HuH-7.5 (cell line): ENCODE measurements at regions not wholly inside any gene's neighbourhood (a gene's known extent, or its start where the extent isn't known, plus 50 kb on each side); places are given as distances from the start of the nearest gene placed in this dataset.
"Not testable (repeated sequence)": the region's sequence is repeated elsewhere in the genome, so short reads cannot be mapped to it uniquely, and the experiment has no call there.

Experiments used
- DNase-seq: peaks from one replicate; pipeline ENCODE4 v3.0.0; 2011; ENCODE audit warnings: low spot score

DNA sequence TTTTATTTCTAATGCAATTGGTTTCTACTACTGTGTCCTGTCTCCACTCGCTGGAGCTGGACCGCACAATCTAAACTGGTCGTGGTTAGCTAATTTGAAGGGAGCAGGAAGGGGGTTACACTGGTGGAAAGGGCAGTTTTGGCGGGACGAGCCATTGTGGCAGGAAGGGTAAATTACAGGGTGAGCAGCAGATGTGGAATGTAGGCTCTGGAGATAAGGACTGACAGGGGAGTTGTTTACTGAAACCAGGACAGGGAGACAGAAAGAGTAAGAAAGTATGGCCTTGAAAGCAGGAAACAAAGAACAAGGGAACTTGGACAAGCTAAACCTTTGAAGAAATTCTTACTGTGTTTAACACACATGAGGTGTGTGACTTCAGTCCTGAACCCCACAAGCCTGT, 147.8 kb downstream of the ATXN7L3B start:
- no peak for DNase-seq

DNA sequence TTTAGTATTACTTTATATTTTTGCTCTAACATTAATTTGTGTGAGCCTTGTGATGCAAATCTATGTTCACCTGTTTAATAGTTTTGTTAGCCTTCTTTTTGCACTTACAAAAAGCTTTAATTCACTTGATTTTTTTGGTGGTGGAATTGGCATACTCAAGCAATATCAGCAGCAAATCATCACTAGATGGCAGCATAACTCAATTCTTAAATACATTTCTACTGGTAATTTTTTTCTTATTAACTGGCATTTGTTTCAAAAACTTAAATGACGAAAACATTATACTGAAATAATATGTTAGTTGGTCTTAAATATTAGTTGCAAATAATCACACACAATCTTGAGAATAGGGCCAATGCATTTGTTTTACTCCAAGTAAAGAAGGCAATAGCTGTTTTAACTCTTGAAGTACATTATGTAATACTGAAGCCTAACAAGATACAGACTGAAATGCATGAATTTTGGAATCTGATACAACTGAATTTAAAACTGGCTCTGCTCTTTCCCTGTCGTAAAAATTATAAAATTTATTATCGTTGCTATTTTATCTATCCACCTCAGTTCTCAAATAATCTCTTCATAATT, 151.5 kb downstream of the ATXN7L3B start:
- no peak for DNase-seq

GRCh38 chr12:74689929-74690328, 152.3 kb downstream of the ATXN7L3B start:
- DNase-seq = no peak

DNA sequence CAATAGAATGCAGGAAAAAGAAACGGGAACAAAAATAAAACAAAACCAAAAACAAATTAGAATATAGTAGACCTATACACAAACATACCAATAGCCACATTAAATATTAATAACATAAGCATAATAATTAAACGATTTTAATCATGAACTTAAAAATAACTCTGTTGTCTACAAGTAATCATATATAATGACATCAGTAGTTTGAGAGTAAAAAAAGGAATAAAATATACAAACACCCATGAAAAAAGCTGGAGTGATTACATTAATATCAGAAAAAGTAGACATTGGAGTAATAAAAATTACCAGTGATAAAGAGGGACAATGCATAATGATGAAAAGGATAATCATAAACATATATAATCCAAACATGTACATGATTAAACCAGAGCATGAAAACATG, 181.8 kb downstream of the ATXN7L3B start:
- DNase-seq = no peak

DNA sequence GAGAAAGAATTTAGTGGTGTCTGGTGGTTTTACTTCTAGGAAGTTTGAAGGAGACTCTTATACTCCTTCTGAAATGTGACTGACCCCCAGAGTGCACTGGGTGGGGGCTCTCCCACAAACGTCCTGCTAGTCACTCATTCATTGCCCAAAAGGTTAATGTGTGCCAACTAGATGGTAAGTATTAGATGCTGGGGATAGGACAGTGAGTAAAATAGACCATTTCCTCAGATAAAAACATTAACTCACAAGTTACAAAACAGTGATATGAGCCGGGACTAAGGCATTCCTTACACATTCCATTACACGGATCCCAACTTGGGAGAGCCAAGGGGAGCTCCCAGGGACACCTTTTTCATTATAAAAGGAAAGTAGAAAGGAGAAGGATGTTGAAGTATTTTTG, 185.1 kb downstream of the ATXN7L3B start:
- DNase-seq = no peak

GRCh38 chr12:74725154-74725553, 187.5 kb downstream of the ATXN7L3B start:
- no peak for DNase-seq

DNA sequence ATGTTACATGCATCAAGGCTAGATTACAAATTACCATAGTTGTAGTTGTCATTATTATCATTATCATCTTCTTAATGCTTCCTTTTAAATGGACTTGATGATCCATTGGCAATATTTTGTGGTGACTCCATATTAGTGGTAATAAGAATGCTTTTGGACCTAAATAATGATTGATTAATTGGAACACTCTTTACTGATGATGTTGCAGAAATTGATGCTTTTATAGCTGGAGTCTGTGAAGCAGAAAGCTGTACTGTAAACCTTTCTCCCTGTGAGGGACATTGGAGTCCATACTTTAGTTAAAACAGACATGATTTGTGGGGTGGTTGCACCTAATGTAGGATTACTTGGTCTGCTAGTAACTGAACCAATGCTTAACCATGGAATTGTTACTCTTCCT, 190.4 kb downstream of the ATXN7L3B start:
- no peak for DNase-seq

DNA sequence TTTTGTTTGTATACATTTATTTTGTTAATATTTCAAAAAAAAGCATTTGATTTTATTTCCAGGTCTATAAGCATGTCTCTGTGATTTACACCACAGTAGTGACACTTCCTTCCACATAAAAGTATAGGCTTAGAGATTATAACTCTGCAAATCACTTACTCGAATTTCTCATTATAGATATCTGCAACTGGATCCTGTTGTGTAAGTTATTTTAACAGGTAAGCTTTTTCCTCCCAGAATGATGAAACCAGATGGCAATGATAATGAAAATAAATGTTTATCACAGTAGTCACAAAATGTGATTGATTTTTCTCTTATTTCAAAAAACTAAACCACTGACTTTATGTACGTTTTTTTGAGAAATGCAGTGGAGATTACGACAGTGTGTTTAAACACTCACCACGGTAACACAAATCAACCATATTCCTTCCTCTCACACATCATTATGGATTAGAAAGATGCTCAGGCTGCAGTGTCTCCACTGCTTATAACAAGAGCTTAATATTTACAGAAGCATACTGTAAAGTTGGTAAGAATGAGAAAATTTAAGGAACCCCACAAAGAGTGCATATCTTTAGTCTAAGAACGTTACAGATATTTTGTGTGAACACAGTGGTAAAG, 194.6 kb downstream of the ATXN7L3B start:
- DNase-seq = no peak

DNA sequence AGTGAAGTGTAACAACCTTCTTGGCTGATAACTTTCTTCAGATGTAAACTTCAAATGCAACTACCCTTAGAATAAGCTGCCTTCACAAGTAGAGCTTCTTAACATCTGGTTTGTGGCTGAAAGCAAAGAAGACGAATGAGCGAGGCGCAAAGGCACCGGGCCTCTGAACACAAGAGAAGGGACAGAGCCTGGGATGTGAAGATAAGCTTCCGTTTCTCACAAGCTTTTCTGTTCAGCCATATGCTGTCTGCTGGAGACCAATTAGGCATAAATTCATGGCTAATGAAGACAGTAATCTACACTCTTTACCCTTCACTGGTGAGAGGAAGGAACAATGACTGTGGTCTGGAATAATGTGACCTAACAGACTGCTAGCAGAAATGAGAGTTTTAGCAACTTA, 195.2 kb downstream of the ATXN7L3B start:
- DNase-seq = no peak

DNA sequence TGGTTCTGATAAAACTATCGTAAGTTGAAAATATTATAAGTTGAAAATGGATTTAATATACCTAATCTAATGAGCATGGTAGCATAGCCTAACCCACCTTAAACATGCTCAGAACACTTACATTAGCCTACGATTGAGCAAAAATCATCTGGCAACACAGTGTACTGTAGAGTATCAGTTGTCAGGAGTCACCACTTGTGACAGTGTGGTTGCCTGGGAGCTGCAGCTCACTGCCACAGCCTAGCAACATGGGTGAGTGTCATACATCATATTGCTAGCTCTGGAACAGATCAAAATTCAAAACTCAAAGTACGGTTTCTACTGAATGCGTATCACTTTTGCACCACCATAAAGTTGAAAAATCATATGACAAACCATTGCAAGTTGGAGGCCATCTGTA, 203.5 kb downstream of the ATXN7L3B start:
- no peak for DNase-seq

DNA sequence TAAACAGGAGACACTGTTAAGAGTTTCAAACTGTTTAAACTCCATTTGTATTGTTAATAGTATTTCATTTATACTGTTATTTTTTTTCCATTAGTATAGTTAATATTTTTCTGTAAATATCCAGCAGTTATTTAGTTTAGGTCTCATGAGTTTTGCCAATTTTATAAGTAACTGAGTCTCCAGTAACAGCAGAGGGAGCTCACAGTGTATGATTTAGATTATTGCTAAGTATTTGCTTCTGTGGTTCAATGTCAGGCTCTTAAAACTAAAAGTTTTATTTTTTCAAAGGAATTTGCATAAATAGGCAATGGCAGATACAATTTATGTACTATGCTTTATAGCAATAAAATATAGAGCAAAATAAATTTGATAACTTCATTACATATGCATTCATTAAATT, 209.7 kb downstream of the ATXN7L3B start:
- no peak for DNase-seq

- DNase-seq = no peak
Observed at GRCh38 chr12:74751441-74751840, 213.8 kb downstream of the ATXN7L3B start.

DNA sequence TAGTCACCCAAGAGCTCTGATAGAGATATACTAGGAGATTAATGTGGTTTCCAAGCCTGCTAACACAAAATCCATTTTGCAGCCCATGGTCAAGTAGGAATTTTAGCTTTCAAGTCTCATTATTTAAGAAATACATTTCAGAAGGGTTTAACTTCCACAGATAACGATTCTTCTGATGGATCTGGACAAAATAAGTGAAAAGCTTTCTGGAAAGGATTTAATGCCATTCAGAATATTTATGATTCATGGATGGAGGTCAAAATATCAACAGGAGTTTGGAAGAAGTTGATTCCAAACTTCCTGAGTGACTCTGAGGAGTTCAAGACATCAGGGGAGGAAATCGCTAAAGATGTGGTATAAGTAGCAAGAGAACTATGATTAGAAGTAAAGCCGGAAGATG, 214.6 kb downstream of the ATXN7L3B start:
- no peak for DNase-seq

DNA sequence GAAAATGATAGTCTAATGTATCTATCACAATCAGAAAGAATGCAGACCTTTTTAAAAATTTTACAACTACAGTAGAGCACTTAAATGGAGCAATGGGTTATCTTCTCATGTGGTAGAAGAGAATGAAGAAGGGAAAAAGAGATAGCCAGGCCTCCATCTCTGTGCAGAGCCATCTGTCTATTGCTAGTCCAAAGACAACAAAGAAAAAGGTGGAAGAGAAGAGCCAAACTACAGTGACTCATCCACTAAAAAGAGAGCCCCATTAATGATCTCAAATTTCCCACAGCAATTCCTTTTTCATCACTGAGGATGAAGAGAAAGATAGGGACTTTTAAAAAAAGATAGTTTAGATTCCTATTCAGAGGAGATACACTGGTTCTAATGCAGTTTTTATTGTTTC, 232.9 kb downstream of the ATXN7L3B start:
- DNase-seq = no peak

DNA sequence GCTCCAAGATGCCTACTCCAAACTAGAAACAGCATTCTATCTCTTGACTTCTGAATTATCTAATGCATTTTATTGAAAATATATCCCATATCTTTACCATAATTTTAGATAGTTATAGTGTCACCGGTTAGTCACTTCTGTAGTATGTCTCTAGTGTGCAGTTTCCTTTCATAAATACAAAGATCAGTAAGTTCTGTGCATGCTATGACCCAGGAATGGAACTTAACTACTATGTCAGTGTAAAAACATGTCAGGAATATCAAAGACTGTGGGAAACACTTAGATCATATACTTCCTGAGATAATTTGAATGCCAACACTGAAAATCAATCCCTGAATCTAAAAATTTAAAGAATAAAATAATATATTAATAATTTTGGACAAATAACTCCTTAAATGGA, 237.6 kb downstream of the ATXN7L3B start:
- no peak for DNase-seq

DNA sequence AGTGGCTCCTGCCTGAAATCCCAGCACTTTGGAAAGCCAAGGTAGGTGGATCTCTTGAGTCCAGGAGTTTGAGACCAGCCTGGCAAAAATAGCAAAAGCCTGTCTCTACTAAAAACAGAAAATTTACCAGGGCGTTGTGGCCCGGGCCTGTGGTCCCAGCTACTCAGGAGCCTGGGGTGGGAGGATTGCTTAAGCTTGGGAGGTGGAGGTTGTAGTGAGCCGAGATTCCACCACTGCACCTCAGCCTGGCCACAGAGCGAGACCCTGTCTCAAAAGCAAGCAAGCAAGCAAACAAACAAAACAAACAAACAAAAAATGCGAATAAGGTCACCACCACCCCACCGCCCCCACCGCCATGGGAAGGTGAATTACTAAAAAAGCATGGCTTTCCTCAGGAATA, 238.7 kb downstream of the ATXN7L3B start:
- DNase-seq = no peak

GRCh38 chr12:74780182-74780849, 242.7 kb downstream of the ATXN7L3B start:
- DNase-seq = no peak

DNA sequence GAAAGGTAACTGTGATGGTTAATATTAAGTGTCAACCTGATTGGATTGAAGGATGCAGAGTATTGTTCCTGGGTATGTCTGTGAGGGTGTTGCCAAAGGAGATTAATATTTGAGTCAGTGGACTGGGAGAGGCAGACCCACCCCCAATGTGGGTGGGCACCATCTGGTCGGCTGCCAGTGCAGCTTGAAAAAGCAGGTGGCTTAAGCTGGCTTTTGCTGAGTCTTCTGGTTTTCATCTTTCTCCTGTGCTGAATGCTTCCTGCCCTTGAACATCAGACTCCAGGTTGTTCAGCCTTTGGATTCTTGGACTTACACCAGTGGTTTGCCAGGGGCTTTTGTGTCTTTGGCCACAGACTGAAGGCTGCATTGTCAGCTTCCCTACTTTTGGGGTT, 243.2 kb downstream of the ATXN7L3B start:
- not testable (repeated sequence) for DNase-seq

DNA sequence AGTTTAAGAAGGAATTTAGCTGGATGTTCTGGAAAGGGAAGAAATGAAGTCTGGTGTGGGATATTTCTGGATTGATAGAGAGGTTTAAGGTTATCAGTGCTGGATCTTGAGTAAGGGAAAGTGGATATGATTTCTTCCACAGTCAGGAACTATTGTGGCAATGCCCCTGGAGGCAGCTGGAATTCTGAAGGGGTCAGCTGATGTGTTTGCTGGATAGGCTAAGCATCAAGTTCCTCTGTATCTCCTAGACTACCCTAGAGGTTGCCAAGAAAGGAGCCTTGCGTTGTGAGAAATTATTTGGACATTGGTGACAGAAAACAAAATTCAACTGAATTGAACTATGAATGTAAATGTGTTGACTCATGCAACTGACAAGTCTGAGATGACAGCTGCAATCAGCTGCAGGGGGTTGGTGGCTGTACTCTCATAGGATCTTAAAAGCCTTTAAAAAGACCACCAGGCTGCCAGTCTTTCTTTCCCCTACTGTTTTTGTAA, 244.4 kb downstream of the ATXN7L3B start:
- DNase-seq = no peak

DNA sequence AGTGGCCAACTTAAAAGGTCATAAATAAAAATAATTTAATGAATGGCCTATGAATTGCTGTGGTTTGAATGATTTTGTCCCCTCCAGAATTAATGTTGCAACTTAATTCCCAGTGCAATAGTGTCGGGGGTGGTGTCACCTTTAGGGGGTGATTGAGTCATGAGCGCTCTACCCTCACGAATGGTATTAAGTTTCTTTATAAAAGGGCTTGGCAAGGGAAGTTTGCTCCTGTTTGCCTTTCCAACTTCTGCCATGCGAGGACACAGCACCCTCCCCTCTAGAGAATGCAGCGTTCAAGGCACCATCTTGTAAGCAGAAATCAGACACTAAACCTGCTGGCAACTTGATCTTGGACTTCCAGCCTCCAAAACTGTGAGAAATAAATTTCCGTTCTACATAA, 253.3 kb downstream of the ATXN7L3B start:
- no peak for DNase-seq

DNA sequence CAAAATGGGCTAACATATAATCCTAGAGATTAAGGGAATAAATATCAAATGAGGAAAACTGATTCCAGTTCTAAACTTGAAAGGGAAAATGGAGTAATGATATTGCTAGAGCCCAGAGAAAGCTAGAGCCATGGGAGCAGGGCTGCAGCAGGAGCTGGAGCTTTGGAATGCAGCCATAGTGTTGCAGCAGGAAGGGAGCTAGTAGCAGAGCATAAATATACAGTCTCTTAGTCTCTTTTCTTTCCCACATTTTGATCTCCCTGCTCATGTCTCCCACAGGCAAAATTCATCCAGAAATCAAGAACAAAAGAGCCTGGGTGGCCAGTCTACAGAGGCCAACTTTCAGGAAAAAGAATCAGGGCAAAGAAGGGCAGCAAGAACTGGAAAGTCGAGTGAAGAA, 253.7 kb downstream of the ATXN7L3B start:
- no peak for DNase-seq

GRCh38 chr12:74794522-74794921, 256.9 kb downstream of the ATXN7L3B start:
- DNase-seq = no peak

- no peak for DNase-seq
Observed at GRCh38 chr12:74801625-74802024, 264.0 kb downstream of the ATXN7L3B start.
